GM18507 (cell line): ENCODE measurements at regions not wholly inside any gene's neighbourhood (a gene's known extent, or its start where the extent isn't known, plus 50 kb on each side); places are given as distances from the start of the nearest gene placed in this dataset.

ENCODE experiments used
- DNase-seq: peaks from one replicate; pipeline ENCODE4 v3.0.0; 2011; ENCODE audit warnings: low read depth; ENCODE audit not compliant: insufficient read length; ENCODE audit errors: extremely low spot score
- FAIRE-seq: peaks from 2 replicates; lab custom pipeline; 2011; peaks lifted over from hg19 to GRCh38; lab: Jason Lieb, UNC

DNA sequence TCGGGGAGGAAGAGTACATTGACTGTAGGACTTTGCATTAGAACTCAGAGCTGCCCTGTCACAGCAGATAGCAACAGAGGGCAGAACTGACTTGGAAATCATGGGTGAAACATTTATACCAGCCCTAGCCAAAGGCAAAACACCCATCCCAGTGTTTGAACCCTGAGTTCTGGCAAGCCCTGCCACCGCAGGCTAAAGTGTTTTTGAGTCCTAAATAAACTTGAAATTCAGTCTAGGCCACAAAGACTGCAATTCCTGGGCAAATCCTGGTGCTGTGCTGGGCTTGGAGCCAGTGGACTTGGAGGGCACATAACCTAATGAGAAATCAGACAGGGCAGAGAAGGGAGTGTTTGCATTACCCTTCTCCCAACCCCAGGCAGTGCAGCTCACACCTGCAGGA, 1015.7 kb downstream of the FSTL5 start:
- DNase-seq (no peak), FAIRE-seq (no peak)

GRCh38 chr4:161143375-161143774, 1020.4 kb downstream of the FSTL5 start:
- DNase-seq (no peak), FAIRE-seq (no peak)

- FAIRE-seq (no peak), DNase-seq (no peak)
These were observed 1029.0 kb downstream of the FSTL5 start for GRCh38 chr4:161134795-161135194.

DNA sequence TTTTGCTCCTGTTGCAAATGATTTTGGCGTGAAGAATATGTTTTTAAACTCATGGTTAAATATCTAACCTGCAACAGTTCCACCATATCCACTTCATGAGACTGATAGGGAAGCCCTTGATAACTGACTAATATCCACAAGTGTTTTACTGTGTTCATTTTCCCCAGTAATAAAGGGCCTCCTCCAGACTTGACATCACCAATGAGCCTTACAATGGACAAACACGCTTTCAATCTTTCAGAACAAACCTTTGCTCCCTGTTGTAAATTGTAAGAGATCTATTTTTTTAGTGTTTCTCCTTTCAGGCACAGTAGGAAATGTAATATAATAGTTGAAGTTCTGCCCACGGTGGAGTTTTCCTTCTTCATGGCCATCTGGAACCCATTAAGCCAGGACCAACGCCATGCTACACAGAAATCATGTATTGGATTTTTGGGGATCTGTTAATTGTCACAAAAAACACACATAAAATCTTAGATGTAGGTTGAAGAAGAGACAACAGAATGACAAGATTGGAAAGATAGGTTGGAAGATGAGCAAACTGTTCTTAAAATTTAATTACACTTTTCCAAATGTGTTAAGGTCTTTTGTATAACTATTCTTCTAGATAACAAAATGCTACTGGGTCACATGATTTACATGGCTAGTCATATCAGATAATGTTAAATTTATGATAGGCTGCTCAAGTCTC, 1030.1 kb downstream of the FSTL5 start:
- FAIRE-seq (no peak), DNase-seq (no peak)

GRCh38 chr4:161132715-161133425, 1030.9 kb downstream of the FSTL5 start:
- no peak for FAIRE-seq
- no peak for DNase-seq

DNA sequence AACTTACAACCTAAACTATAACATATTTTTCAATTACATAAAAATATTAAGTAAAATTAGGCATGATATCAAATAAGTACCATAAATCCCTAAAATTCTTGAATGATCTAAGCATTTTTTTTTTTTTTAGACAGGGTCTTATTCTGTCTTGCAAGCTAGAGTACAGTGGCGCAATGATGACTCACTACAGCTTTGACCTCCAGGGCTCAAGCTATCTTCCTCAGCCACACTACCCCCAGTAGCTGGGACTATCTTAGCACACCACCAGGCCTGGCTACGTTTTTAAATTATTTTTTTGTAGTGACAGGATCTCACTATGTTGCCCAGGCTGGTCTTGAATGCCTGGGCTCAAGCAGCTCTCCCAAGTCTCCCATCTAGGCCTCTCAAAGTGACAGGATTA, 1042.3 kb downstream of the FSTL5 start:
- no peak for DNase-seq
- no peak for FAIRE-seq

- DNase-seq (no peak), FAIRE-seq (no peak)
These were observed 1061.9 kb downstream of the FSTL5 start for GRCh38 chr4:161101881-161102280.

DNA sequence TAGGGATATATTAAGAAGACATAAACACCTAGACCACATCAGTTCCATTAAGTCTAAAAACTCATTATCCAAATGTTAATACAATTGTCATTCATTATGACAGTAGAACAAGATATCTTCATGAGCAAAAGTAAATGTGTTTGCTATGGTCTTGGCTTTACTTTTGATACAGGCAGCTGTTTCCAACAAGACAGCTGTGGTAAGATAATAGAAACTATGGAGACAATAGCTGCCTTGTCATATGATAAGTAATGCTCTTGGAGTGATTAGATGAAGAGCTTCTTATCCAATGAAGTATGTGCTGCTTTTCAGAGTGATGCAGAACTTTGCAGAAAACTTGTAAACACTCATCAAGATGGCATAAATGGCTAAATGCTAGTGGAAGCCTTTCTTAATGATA, 1066.0 kb downstream of the FSTL5 start:
- FAIRE-seq (no peak), DNase-seq (no peak)

DNA sequence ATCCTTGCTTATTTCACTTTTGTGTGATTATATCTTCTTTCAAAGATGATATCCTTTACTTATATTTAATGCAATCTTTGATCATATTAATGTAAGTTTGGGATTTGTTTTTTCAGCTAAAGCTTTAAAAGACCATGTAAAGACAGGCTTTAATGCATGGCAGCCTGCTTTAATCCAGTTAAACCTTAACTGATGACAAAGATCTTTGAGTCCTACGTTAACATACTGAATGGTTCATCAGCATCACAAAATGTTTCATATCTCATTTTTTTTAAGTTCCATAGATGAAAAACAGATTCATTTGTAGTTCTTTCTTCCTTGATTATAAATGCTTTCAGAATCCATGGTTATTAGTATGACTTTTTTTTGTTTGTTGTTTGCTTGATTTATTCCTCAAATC, 1102.8 kb downstream of the FSTL5 start:
- DNase-seq (no peak), FAIRE-seq (no peak)
